ENCODE measurements at regions not wholly inside any gene's neighbourhood (a gene's known extent, or its start where the extent isn't known, plus 50 kb on each side); places are given as distances from the start of the nearest gene placed in this dataset.

GRCh38 chr10:121041499-121041898 lies 190.3 kb downstream of the WDR11 start:
- FAIRE-seq: no peak

- FAIRE-seq: no peak
Observed at GRCh38 chr10:121041906-121042305, 190.7 kb downstream of the WDR11 start.

GRCh38 chr10:121042342-121042741 lies 191.2 kb downstream of the WDR11 start:
- no peak for FAIRE-seq

GRCh38 chr10:121043124-121043849 lies 192.1 kb downstream of the WDR11 start:
- FAIRE-seq: no peak

- FAIRE-seq: no peak
Observed at GRCh38 chr10:121048749-121049148, 197.6 kb downstream of the WDR11 start.

- no peak for FAIRE-seq
Observed at GRCh38 chr10:121049489-121049888, 198.3 kb downstream of the WDR11 start.

- no peak for FAIRE-seq
Observed at GRCh38 chr10:121049923-121050322, 198.8 kb downstream of the WDR11 start.

- no peak for FAIRE-seq
Observed at GRCh38 chr10:121051171-121051570, 200.0 kb downstream of the WDR11 start.

GRCh38 chr10:121051696-121052279 lies 200.6 kb downstream of the WDR11 start:
- no peak for FAIRE-seq

- FAIRE-seq: no peak
Observed at GRCh38 chr10:121053151-121053550, 202.0 kb downstream of the WDR11 start.

- FAIRE-seq: no peak
Observed at GRCh38 chr10:121054874-121055273, 203.7 kb downstream of the WDR11 start.

GRCh38 chr10:121057269-121057668 lies 206.1 kb downstream of the WDR11 start:
- no peak for FAIRE-seq

- no peak for FAIRE-seq
Observed at GRCh38 chr10:121058082-121058481, 206.9 kb downstream of the WDR11 start.

GRCh38 chr10:121059351-121059750 lies 208.2 kb downstream of the WDR11 start:
- no peak for FAIRE-seq

GRCh38 chr10:121062115-121062514 lies 211.0 kb downstream of the WDR11 start:
- FAIRE-seq: no peak

GRCh38 chr10:121063744-121064143 lies 212.6 kb downstream of the WDR11 start:
- FAIRE-seq: no peak

GRCh38 chr10:121064491-121064890 lies 213.3 kb downstream of the WDR11 start:
- no peak for FAIRE-seq

- FAIRE-seq: no peak
Observed at GRCh38 chr10:121065330-121065729, 214.2 kb downstream of the WDR11 start.

GRCh38 chr10:121069061-121069850 lies 218.1 kb downstream of the WDR11 start:
- FAIRE-seq: no peak

- FAIRE-seq: no peak
Observed at GRCh38 chr10:121070275-121071070, 219.3 kb downstream of the WDR11 start.

- FAIRE-seq: no peak
Observed at GRCh38 chr10:121071901-121072300, 220.7 kb downstream of the WDR11 start.

GRCh38 chr10:121073728-121074127 lies 222.6 kb downstream of the WDR11 start:
- FAIRE-seq: no peak

Data from endometrium (tissue), 2 donors.